HG03442 (cell line): ENCODE measurements at regions not wholly inside any gene's neighbourhood (a gene's known extent, or its start where the extent isn't known, plus 50 kb on each side); places are given as distances from the start of the nearest gene placed in this dataset.
"Not testable (repeated sequence)": the region's sequence is repeated elsewhere in the genome, so short reads cannot be mapped to it uniquely, and the experiment has no call there.

Experiments
- ATAC-seq: cut with Tn5 transposase; IDR thresholded peaks from one replicate; pipeline ENCODE4 v1.9.1; 2021; ENCODE audit warnings: mild to moderate bottlenecking, moderate library complexity; ENCODE audit not compliant: unreplicated experiment

- no peak for ATAC-seq
Observed at GRCh38 chr2:230593765-230594164, 118.9 kb upstream of the CAB39 start.

- no peak for ATAC-seq
Observed at GRCh38 chr2:230594286-230594840, 118.3 kb upstream of the CAB39 start.

DNA sequence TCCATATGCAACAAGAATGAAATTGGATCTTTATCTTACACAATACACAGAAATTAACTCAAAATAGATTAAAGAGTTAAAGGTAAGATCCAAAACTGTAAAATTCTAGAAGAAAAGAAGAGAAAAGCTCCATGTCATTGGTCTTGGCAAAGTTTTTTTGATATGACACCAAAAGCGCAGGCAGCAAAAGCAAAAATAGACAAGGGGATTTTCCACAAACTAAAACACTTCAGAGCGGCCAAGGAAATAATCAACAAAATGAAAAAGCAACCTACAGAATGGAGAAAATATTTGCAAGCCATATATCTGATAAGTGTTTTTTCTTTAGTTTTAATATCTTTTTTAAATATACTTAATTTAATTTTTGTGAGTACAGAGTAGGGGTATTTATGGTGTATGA is 112.8 kb upstream of the CAB39 start:
- ATAC-seq, result no peak

DNA sequence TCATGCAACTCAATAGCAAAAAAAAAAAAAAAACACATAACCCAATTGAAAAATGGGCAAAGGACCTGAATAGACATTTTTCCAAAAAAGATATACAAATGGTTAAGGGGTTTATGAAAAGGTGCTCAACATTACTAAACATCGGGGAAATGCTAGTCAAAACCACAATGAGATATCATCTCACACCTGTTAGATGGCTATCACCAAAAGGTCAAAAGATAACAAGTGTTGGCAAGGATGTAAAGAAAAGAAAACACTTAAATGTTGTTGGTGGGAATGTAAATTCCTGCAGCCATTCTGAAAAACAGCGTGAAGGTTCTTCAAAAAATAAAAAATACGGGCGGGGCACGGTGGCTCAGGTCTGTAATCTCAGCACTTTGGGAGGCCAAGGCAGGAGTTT is 112.4 kb upstream of the CAB39 start:
- ATAC-seq, result no peak

GRCh38 chr2:230600881-230601280 is 111.8 kb upstream of the CAB39 start:
- no peak for ATAC-seq

GRCh38 chr2:230601510-230601909 is 111.1 kb upstream of the CAB39 start:
- peak; percentile 58 for ATAC-seq

DNA sequence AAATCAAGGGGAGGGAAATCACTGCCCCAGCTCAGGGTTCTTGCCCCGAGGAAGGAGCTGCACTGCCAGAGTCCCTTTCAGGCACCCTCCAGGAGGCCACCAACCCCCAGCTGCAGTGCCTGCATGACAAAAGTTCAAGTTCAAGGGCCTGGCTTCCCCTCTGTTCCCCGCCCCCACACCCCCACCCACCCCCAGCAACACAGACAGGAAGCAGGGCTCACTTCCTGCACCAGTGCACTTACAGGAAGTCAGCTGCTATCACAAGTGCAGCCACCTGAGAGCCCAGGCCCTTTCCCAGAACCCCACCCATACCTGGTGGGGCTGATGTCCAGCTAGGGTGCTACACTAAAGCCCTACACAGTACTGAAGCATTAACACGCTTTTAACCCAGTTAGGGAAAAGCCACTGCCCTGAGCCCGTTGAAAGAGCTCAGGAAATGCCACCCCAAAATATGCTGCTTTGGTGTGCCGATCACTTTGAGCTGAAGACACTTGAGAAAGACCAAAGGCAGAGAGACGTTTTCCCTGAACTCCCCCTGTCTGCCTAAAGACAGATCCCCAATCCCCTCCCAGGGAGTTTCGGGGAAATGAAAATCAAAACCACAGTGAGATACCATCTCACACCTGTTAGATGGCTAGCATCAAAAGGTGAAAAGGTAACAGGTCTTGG is 109.9 kb upstream of the CAB39 start:
- ATAC-seq, result peak; percentile 63

DNA sequence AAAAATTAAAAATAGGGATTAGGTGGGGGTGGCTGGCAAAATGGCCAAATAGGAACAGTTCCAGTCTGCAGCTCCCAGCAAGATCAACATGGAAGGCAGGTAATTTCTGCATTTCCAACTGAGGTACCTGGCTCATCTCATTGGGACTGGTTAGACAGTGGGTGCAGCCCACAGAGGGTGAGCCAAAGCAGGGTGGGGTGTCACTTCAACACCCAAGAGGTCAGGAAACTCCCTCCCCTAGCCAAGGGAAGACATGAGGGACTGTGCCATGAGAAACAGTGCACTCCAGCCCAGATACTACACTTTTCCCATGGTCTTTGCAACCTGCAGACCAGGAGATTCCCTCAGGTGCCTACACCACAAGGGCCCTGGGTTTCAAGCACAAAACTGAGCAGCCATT is 109.3 kb upstream of the CAB39 start:
- ATAC-seq, result not testable (repeated sequence)

DNA sequence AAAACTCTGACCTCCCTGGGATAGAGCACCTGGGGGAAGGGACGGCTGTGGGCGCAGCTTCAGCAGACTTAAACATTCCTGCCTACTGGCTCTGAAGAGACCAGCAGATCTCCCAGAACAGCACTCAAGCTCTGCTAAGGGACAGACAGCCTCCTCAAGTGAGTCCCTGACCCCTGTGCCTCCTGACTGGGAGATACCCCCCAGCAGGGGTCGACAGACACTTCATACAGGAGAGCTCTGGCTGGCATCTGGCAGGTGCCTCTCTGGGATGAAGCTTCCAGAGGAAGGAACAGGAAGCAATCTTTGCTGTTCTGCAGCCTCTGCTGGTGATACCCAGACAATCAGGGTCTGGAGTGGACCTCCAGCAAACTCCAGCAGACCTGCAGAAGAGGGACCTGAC is 108.5 kb upstream of the CAB39 start:
- ATAC-seq, result not testable (repeated sequence)

- ATAC-seq, result no peak
Observed at GRCh38 chr2:230614040-230614439, 98.6 kb upstream of the CAB39 start.

DNA sequence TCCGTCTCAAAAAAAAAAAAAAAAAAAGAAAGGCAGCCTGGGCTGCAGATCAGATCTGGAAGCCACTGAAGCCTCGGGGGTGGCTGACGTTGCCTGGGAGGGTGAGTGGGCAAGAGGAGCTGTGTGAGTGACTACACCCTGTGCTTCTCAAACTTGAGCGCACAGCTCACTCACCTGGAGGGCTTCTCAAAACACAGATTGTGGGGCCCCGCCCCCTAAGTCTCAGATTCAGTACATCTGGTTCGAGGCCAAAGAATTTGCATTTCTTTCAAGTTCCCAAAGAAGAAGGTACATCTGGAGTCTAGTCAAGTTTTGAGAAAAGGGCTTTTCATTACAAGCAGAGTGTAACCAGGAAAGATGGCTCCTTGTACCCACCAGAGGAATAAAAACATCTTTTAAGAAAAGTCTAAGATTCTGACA is 97.7 kb upstream of the CAB39 start:
- peak; percentile 85 for ATAC-seq

DNA sequence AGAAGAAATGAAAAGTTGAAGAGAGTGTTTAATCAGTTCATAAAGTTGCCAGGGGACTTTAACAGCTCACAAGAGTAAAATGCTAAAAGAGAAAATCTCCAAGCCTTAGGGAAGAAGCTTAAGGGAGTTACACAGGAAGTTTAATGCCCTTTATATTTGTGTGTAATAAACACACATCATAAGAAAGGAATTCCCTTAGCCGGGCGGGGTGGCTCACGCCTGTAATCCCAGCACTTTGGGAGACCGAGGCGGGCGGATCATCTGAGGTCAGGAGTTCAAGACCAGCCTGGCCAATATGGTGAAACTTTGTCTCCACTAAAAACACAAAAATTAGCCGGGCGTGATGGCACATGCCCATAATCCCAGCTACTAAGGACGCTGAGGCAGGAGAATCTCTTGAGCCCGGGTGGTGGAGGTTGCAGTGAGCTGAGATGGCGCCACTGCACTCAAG is 95.4 kb upstream of the CAB39 start:
- not testable (repeated sequence) for ATAC-seq

DNA sequence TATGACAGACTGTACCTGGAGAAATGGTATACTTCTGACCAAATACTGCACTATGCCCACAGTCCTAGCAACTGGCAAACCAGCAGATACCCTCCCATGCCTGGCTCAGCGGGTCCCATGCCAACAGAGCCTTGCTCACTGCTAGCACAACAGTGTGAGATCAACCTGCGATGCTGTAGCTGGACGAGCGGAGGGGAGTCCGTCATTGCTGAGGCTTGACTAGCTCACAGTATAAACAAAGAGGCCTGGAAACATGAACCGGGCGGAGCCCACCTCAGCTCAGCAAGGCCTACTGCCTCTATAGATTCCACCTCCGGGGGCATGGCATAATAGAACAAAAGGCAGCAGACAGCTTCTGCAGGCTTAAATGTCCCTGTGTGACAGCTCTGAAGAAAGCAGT is 93.2 kb upstream of the CAB39 start:
- no peak for ATAC-seq

DNA sequence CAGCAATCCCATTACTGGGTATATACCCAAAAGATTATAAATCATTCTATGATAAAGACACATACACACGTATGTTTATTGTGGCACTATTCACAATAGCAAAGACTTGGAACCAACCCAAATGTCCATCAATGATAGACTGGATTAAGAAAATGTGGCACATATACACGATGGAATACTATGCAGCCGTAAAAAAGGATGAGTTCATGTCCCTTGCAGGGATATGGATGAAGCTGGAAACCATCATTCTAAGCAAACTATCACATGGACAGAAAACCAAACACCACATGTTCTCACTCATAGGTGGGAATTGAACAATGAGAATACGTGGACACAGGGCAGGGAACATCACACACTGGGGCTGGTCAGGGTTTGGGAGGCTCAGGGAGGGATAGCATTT is 87.4 kb upstream of the CAB39 start:
- not testable (repeated sequence) for ATAC-seq

- not testable (repeated sequence) for ATAC-seq
Observed at GRCh38 chr2:230627091-230627490, 85.6 kb upstream of the CAB39 start.

GRCh38 chr2:230627806-230628724 is 84.6 kb upstream of the CAB39 start:
- no peak for ATAC-seq

DNA sequence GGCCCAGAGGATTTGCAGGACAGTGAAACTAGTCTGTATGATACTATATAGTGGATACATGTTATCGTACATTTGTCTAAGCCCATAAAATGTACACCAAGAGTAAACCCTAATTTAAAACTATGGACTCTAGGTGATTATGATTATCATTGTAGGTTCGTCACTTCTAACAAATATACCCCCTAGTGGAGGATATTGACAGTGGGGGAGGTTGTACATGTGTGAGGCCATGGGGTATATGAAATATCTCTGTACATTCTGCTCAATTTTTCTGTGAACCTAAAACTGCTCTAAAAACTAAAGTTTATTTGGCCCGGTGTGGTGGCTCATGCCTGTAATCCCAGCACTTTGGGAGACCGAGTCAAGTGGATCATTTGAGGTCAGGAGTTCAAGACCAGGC is 81.2 kb upstream of the CAB39 start:
- ATAC-seq, result no peak

DNA sequence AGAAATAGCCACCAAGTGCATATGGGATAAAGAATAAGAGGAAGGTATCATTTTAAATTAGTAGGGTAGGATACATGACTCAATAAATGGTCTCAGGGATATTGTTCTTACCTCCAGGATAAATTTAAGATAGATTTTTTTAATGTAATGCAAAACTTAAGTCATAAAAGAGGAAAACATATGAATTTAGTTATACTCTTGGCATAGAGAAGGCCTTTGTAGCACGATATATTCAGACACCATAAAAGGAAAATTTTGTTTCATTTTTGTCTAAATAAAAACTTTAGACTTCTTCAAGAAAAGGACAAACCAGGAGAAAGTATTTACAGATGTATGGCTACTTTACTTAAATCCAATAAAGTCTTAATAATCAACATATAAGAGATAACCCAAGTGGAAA is 78.5 kb upstream of the CAB39 start:
- no peak for ATAC-seq

- ATAC-seq, result not testable (repeated sequence)
Observed at GRCh38 chr2:230634721-230635313, 77.8 kb upstream of the CAB39 start.

DNA sequence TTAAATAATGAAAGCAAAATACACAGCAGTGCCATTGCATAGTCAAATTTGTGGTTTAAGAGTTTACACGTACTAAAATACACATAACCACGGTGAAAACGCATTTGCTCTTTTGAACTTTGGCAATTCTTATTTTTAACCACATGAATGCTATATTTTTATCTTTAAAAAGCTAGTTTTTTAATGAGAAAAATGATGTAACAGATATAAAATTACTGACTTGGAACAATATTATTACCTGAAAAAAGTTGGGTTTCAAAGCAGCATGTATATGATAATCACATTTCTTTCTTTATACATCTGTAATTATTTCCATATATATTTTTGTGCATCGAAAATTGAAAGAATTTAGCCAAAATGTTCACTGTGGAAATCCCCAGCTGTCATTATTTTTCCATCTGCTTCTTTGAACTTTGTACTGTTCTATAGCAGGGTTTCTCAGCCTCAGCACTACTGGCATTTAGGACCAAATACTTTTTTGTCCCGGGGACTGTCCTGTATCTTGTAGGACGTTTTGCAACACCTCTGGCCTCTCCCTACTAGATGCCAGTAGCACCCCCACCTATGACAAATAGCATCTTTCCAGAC is 75.9 kb upstream of the CAB39 start:
- no peak for ATAC-seq

DNA sequence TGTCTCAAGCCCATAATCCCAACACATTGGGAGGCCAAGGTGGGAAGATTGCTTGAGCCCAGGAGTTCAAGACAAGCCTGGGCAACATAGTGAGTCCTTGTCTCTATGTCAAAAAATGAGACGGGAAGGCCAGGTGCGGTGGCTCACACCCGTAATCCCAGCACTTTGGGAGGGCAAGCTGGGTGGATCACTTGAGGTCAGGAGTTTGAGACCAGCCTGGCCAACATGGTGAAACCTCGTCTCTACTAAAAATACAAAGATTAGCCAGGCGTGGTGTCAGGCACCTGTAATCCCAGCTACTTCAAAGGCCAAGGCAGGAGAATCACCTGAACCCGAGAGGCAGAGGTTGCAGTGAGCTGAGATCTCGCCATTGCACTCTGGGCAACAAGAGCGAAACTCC is 75.2 kb upstream of the CAB39 start:
- ATAC-seq, result not testable (repeated sequence)
